MM.1S (cell line): ENCODE measurements at regions not wholly inside any gene's neighbourhood (a gene's known extent, or its start where the extent isn't known, plus 50 kb on each side); places are given as distances from the start of the nearest gene placed in this dataset.

Experiments used
- EZH2phosphoT487 ChIP-seq: fragments of 300-600 bp; sonication (generic); IDR thresholded peaks from 2 replicates; pipeline ENCODE4 v1.6.1; 2018; ENCODE audit warnings: antibody characterized with exemption, low read length
- TF ChIP-seq, protein P1 (sequence below): fragments of 300-600 bp; sonication (generic); IDR thresholded peaks from 2 replicates; pipeline ENCODE4 v1.5.1; 2016; ENCODE audit warnings: antibody characterized with exemption, low read length, mixed read lengths

DNA sequence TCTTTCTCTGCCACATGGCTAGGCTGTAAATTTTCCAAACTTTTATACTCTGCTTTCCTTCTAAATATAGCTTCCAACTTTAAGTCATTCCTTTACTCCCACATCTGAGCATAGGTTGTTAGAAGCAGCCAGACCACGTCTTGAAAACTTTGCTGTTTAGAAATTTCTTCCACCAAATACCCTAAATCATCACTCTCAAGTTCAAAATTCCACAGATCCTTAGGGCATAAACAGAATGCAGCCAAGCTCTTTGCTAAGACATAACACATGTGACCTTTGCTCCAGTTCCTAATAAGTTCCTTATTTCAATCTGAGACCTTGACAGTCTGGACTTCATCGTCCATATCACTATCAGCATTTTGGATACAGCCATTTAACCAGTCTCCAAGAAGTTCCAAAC, 749.9 kb downstream of the METTL15 start:
- TF ChIP-seq, protein P1, sequence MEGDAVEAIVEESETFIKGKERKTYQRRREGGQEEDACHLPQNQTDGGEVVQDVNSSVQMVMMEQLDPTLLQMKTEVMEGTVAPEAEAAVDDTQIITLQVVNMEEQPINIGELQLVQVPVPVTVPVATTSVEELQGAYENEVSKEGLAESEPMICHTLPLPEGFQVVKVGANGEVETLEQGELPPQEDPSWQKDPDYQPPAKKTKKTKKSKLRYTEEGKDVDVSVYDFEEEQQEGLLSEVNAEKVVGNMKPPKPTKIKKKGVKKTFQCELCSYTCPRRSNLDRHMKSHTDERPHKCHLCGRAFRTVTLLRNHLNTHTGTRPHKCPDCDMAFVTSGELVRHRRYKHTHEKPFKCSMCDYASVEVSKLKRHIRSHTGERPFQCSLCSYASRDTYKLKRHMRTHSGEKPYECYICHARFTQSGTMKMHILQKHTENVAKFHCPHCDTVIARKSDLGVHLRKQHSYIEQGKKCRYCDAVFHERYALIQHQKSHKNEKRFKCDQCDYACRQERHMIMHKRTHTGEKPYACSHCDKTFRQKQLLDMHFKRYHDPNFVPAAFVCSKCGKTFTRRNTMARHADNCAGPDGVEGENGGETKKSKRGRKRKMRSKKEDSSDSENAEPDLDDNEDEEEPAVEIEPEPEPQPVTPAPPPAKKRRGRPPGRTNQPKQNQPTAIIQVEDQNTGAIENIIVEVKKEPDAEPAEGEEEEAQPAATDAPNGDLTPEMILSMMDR, result no peak
- no peak for TF ChIP-seq EZH2phosphoT487
